Suppressor macrophage (primary cell): ENCODE measurements at regions not wholly inside any gene's neighbourhood (a gene's known extent, or its start where the extent isn't known, plus 50 kb on each side); places are given as distances from the start of the nearest gene placed in this dataset.
"Not testable (repeated sequence)": the region's sequence is repeated elsewhere in the genome, so short reads cannot be mapped to it uniquely, and the experiment has no call there.

ENCODE experiments used
- DNase-seq, 4 experiments: peaks; one replicate each; pipeline ENCODE4 v3.0.0-alpha.2; 2020 to 2022

DNA sequence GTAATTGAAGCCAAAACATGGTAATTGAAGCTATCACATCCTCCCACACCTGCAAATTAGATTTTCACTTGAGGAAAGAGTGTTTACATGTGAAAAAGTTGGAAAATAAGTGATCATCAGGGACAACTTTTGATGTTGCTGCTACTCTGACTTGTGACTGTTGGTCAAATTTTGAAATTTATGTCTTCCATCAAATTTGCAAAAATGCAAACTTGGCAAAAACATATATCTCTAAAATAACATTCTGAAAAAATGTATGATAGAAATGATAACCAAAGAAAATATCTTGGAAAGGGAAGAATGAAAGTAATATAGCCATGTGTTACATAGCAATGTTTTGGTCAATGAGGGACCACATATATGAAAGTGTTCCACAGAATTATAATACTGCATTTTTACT is 703.9 kb upstream of the SEMA6D start:
- DNase-seq: no peak

DNA sequence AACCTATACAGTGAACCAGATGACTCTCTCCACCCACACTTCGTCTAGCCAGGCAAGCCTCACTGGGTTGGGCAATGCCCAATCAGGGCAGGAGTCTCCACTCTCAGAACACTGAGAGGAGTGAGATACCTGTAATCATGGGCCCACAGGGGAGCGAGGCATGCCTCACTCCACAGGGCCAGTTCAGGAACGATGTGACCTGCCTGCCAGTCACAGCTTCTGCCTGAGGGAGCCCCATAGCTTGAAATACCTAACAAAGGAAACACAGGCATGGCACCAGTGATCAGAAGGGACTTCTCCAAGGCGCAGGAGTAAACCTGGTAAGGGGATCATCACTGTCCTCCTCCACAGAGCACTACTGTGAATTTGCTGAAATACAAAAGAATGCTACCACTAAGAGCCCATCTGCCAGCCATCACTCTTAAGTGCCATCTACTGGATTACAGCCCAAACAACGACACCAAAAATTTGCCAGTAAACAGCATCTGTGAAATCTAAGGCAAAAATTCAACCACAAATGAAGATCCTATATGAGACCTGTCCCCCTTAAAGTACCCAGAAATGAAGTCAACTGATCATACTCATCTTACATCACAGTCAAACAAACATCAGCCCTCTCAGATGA is 689.9 kb upstream of the SEMA6D start:
- no peak for DNase-seq

DNA sequence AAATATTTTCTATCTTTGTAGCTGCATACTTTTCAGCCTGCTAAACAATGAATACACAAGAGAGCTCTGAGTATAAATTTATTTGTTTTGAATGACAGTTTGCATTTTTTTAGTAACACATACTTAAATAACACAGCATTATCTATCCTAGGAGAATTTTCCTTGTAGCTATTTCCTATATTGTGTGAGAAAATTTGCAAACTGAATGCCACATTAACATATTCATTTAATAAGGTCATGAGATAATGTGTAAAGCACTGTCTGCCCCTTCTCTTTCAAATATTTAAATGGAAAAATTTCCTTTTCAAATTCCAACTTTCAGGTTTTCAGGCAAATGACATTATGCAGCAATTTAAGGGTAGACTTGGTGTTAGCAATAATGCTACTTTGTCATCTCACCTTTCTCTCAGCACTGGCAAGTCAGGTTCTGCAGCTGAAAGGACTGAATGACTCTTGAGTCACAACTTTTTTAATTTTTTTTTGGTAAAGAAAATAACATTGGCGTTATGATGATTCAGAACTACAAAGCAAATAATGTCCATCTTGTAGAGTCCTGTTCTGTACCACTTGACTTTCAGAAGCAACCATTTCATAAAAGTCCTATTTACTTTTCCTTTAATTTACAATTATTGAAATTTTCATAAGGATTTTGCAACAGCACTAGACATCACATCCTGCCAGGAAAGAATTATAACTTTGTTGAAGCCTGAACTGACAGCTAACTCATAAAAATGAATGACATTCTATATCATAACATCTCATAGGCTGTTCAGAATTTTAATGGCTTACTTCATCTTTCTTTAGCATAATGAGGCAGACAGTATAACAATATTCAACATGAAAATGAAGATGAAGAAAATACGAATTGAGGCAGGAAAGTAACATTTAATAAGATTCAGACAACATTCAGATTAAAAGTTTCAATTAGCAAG is 681.6 kb upstream of the SEMA6D start:
- DNase-seq: no peak

GRCh38 chr15:47037003-47037402 is 680.3 kb upstream of the SEMA6D start:
- no peak for DNase-seq

- DNase-seq: no peak
Measured at GRCh38 chr15:47039225-47039624, 678.1 kb upstream of the SEMA6D start.

DNA sequence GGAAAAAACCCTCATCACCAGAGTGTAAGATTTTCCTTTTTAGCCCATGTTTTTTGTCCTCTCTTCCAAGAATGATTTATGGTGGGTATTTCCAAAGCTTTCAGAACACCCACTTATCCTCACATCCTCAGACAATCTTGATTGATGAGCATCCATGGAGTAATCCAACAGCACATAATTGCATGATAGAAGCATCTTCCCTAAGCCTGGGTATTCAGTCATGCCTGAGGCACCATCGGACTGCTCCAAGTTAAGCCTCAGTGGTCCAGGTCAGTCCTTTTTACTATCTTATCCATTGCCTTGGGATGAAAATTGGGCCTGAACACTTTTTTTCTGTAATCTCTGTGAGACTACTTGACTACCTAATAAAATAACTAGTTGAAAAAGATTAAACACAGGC is 676.0 kb upstream of the SEMA6D start:
- no peak for DNase-seq

DNA sequence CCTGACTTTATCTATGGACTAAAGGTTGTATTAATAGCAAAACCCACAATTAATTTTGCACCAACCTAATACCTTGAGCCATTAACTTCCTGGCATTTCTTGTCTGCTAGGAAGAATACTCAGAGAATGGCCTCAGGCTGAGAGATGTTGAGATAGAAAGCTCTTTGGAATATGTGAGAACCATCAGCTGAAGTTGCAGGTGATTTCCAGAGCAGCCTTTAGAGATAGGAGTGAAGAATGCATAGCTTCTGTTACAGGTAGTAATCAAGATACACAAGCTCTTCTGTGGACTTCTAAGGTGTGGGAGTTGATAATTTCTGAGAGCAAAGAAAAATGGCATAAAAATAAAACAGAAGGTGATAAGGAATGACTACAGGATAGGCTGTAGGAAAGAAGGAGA is 669.3 kb upstream of the SEMA6D start:
- DNase-seq: not testable (repeated sequence)

- no peak for DNase-seq
Measured at GRCh38 chr15:47066392-47066791, 650.9 kb upstream of the SEMA6D start.

- DNase-seq: not testable (repeated sequence)
Measured at GRCh38 chr15:47077846-47078245, 639.5 kb upstream of the SEMA6D start.

DNA sequence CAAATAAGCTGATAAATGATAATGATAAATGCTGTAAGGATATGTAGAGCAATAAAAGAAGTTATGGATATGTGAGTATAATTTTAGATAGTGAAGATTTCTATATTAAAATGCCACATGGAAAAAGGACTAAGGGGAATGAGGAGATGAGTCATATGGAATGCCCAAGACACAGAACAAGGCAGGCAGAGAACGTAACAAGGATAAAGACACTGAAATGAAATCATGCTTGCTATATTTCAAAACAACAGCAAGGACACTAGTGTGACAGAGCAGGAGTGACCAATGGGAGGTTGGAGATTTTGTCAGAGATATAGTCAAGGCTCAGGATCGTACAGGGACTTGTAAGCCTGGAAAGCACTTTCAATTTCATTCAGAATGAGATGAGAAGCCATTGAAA is 621.5 kb upstream of the SEMA6D start:
- no peak for DNase-seq

DNA sequence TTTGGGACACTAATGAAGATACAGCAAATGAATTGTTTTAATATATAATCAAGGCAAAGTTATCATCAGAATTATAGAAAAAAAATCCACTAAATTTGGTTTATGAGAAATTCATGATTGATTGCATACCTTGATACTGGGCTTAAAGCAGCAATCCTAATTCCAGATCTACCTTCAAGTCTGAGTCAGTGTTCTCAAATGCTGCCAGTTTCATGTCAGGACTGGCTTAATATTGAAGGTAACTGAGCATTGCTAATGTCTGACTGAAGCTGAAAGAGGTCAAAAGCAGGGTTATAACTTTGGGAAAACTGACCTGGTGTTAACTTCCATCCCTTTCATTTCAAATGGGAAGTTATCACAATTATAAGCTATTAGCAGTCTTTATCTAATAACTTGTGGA is 618.8 kb upstream of the SEMA6D start:
- not testable (repeated sequence) for DNase-seq

DNA sequence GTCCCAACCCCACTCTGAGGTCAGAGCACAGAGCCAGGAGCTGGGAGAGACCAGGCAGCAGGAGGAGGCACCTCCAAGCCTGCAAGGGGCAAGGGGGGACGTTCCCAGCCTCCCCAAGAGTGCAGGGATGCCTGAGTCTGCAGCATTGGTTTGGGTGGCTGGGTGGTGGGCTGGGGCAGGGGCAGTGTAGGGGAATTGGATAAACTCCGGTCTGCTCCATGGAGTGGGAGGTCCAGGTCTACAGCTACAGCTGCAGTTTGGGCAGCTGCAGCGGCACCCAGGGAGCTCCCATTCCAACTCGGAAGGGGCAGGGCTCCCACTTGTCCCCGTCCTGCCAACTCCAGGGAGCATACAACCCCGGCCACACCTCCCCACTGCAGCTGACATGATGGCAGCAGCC is 617.5 kb upstream of the SEMA6D start:
- DNase-seq: not testable (repeated sequence)

DNA sequence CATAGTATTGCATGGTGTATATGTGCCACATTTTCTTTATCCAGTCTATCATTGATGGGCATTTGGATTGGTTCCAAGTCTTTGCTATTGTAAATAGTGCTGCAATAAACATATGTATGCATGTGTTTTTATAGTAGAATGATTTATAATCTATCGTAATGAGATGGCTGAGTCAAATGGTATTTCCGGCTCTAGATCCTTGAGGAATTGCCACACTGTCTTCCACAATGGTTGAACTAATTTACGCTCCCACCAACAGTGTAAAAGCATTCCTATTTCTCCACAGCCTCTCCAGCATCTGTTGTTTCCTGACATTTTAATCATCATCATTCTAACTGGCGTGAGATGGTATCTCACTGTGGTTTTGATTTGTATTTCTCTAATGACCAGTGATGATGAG is 608.5 kb upstream of the SEMA6D start:
- not testable (repeated sequence) for DNase-seq

DNA sequence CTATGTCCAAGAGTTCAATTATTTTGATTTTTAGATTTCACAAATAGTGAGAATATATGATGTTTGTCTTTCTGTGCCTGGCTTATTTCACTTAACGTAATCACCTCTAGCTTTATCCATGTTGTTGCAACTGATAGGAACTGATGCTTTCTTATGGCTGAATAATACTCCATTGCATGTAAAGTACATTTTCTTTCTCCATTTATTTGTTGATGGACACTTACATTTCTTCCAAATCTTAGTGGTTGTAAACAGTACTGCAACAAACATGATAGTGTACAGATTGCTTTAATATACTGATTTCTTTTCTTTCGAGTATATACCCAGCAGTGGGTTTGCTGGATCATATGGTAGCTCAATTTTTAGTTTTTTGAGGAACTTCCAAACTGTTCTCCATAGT is 600.6 kb upstream of the SEMA6D start:
- no peak for DNase-seq

DNA sequence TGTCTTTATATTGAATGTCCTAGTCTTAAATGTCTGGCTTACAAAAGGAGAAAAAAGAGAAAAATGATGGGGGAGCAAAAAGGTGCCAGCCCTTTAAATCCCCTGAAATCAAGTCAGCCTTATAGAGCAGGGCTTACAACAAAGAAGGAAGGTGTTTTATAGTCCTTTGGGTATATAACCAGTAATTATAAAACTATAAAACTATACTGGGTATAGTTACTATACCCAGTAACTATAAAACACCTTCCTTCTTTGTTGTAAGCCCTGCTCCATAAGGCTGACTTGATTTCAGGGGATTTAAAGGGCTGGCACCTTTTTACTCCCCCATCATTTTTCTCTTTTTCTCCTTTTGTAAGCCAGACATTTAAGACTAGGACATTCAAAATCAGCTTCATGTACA is 598.0 kb upstream of the SEMA6D start:
- no peak for DNase-seq

- DNase-seq: no peak
Measured at GRCh38 chr15:47124430-47125102, 592.7 kb upstream of the SEMA6D start.

GRCh38 chr15:47129033-47129432 is 588.3 kb upstream of the SEMA6D start:
- no peak for DNase-seq

DNA sequence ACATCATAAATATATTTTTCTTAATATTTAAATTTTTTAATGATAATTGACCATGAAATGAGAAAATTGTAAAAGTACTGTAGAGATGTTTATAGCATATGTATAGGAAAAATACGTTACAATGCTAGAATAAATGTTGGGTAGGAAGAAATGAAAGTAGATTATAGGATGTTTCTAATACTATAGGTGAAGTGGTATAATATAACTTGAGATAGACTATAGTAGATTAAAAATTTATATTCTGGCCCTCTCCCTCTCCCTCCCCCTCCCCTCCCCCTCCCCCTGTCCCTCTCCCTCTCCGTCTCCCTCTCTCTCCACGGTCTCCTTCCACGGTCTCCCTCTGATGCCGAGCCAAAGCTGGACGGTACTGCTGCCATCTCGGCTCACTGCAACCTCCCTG is 585.9 kb upstream of the SEMA6D start:
- DNase-seq: not testable (repeated sequence)

GRCh38 chr15:47135267-47135666 is 582.0 kb upstream of the SEMA6D start:
- DNase-seq: no peak

DNA sequence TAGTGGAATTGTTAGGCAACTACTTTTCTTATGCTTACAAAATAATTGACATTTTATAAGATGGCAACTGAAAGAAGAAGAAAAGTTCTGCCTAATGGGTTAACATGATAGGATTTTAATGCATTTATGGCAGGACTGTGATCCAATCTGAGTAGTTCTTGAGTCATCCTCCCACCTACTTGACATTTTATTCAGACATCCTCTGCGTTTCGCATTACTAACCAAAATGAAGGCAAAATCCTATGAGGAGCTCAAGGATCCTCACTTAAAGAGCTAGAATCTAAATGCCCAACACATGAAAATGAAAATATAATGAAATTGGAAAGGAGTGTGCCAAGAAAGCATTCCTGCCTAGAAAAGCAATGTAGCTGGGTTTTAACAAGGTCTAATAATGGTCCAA is 581.1 kb upstream of the SEMA6D start:
- no peak for DNase-seq

- DNase-seq: no peak
Measured at GRCh38 chr15:47139965-47140364, 577.3 kb upstream of the SEMA6D start.

GRCh38 chr15:47157827-47158226 is 559.5 kb upstream of the SEMA6D start:
- DNase-seq: no peak

DNA sequence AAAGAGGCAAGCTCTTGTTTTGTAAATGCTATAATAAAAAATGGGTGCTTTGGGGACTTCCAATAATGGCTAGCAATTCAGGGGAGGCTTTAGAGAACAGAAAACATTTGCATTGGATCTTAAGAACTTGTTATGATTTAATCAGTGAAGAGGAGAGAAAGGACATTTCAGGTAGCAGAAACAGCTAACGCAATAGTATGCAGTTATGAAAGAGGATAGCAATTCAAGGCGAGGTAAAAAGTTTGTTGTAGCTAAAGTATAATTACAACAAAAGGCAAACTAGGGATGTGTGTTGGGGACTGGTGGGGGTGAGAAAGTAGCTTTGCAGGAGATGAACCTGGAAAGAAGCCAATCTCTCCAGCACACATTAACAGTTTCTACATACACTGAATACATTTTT is 558.7 kb upstream of the SEMA6D start:
- no peak for DNase-seq

DNA sequence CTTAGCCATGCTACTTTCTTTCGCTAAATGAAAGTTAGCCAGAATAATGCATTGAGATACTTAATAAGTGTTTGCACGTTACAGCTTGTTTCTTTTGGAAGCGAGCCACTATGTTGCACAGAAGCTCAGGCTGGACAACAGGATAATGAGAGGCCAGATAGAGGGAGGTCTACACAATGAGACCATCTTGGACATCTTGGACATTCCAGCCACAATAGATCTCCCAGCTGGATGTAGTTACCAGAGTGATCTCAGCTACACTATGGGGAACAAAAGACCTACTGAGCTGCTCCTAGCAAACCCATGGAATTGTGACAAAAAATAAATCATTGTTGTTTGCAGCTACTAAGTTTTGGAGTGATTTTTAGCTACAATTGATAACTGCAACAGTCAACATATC is 540.1 kb upstream of the SEMA6D start:
- DNase-seq: no peak
